ENCODE measurements at regions not wholly inside any gene's neighbourhood (a gene's known extent, or its start where the extent isn't known, plus 50 kb on each side); places are given as distances from the start of the nearest gene placed in this dataset.
"Not testable (repeated sequence)": the region's sequence is repeated elsewhere in the genome, so short reads cannot be mapped to it uniquely, and the experiment has no call there.

DNA sequence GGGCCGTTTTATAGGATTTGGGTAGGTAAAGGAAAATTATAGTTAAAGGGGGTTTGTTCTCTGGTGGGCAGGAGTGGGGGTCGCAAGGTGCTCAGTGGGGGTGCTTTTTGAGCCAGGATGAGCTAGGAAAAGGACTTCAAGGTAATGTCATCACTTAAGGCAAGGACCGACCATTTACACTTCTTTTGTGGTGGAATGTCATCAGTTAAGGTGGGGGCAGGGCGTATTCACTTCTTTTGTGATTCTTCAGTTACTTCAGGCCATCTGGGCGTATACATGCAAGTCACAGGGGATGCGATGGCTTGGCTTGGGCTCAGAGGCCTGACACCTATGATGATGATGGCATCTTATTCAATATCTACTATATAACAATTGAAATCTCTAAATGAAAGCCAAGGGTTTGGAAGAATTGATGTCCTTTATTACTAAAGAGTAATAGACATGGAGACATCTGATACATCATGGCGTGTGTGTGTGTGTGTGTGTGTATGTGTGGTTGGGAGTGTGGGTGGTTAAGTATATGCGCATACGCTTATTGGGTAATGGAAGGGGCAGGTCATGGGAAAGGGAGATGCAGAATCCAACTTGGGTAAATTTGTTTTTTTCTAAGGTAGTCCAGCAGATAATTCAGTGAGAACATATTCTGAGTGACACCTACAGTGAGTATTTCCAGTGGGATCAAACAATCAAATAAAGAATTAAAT is 236.9 kb upstream of the DUSP10 start:
- TF ChIP-seq, protein P1, sequence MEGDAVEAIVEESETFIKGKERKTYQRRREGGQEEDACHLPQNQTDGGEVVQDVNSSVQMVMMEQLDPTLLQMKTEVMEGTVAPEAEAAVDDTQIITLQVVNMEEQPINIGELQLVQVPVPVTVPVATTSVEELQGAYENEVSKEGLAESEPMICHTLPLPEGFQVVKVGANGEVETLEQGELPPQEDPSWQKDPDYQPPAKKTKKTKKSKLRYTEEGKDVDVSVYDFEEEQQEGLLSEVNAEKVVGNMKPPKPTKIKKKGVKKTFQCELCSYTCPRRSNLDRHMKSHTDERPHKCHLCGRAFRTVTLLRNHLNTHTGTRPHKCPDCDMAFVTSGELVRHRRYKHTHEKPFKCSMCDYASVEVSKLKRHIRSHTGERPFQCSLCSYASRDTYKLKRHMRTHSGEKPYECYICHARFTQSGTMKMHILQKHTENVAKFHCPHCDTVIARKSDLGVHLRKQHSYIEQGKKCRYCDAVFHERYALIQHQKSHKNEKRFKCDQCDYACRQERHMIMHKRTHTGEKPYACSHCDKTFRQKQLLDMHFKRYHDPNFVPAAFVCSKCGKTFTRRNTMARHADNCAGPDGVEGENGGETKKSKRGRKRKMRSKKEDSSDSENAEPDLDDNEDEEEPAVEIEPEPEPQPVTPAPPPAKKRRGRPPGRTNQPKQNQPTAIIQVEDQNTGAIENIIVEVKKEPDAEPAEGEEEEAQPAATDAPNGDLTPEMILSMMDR (IDR thresholded peaks at IDR 0.05): not testable (repeated sequence)
- TF ChIP-seq POLR2A, EP300 (IDR thresholded peaks at IDR 0.05): not testable (repeated sequence)

Measured in stomach (tissue), 4 donors.